WTC11 (cell line): ENCODE measurements at regions not wholly inside any gene's neighbourhood (a gene's known extent, or its start where the extent isn't known, plus 50 kb on each side); places are given as distances from the start of the nearest gene placed in this dataset.

Experiments
- ATAC-seq: fragments of 200-7000 bp; cut with Tn5 transposase; 2 replicates; pipeline ENCODE4 v1.10.0; 2021; ENCODE audit warnings: mild to moderate bottlenecking, moderate library complexity
- CTCF ChIA-PET: fragments of 300-600 bp; sonication (Branson Sonifier 250); formaldehyde crosslinking; loops from one replicate; lab custom pipeline; 2021; ENCODE audit warnings: antibody characterized with exemption; lab: Charles Lee
- POLR2A ChIA-PET: fragments of 350-600 bp; sonication (Branson Sonifier 250); formaldehyde crosslinking; loops from one replicate; lab custom pipeline; 2021; ENCODE audit warnings: antibody characterized with exemption; lab: Charles Lee
- DNase-seq: peaks from one replicate; pipeline ENCODE4 v3.0.0; 2021; ENCODE audit warnings: low spot score
- H3K27ac Mint-ChIP-seq: 2 replicates; pipeline ENCODE4 v1.8.0; 2021; ENCODE audit warnings: mixed read lengths
- H3K27me3 Mint-ChIP-seq: 2 replicates; pipeline ENCODE4 v1.8.0; 2021; ENCODE audit warnings: low read depth, mild to moderate bottlenecking, moderate library complexity, mixed read lengths
- H3K36me3 Mint-ChIP-seq: 2 replicates; pipeline ENCODE4 v1.8.0; 2021; ENCODE audit warnings: mixed read lengths
- H3K4me1 Mint-ChIP-seq: 2 replicates; pipeline ENCODE4 v1.8.0; 2022; ENCODE audit warnings: mixed read lengths
- H3K4me3 Mint-ChIP-seq: 2 replicates; pipeline ENCODE4 v1.8.0; 2021; ENCODE audit warnings: mild to moderate bottlenecking, moderate library complexity, mixed read lengths
- H3K9me3 Mint-ChIP-seq: 2 replicates; pipeline ENCODE4 v1.8.0; 2021; ENCODE audit warnings: mixed read lengths
- ATF3 ChIP-seq: sonication (generic); formaldehyde crosslinking; conservative IDR thresholded peaks from 2 replicates; pipeline ENCODE4 v1.8.1; 2022; ENCODE audit warnings: mild to moderate bottlenecking, missing genetic modification reagents
- ERG ChIP-seq: fragments of 250-450 bp; sonication (Bioruptor Pico); IDR thresholded peaks from 2 replicates; pipeline ENCODE4 v1.8.0; 2021; ENCODE audit warnings: mild to moderate bottlenecking
- FOXJ3 ChIP-seq: sonication (generic); formaldehyde crosslinking; IDR thresholded peaks from 2 replicates; pipeline ENCODE4 v1.9.0; 2021; ENCODE audit warnings: missing genetic modification reagents, mild to moderate bottlenecking, borderline replicate concordance
- GABPB1 ChIP-seq: sonication (generic); formaldehyde crosslinking; IDR thresholded peaks from 2 replicates; pipeline ENCODE4 v1.8.1; 2023; ENCODE audit warnings: mild to moderate bottlenecking, missing genetic modification reagents
- GRHL2 ChIP-seq: fragments of 250-450 bp; sonication (Bioruptor Pico); IDR thresholded peaks from 2 replicates; pipeline ENCODE4 v1.8.0; 2022; ENCODE audit warnings: mild to moderate bottlenecking, moderate library complexity; ENCODE audit not compliant: insufficient replicate concordance, severe bottlenecking
- GTF2I ChIP-seq: fragments of 250-450 bp; sonication (Bioruptor Pico); conservative IDR thresholded peaks from 2 replicates; pipeline ENCODE4 v1.4.0; 2021; ENCODE audit warnings: mild to moderate bottlenecking
- HMGA2 ChIP-seq: fragments of 250-450 bp; sonication (Bioruptor Pico); IDR thresholded peaks from 2 replicates; pipeline ENCODE4 v1.4.0; 2021; ENCODE audit warnings: mild to moderate bottlenecking, moderate library complexity
- IRF2 ChIP-seq: sonication (generic); formaldehyde crosslinking; IDR thresholded peaks from 2 replicates; pipeline ENCODE4 v1.8.0; 2022; ENCODE audit warnings: low read depth, missing genetic modification reagents, borderline replicate concordance
- JAZF1 ChIP-seq: fragments of 250-450 bp; sonication (Bioruptor Pico); IDR thresholded peaks from 2 replicates; pipeline ENCODE4 v1.9.0; 2021; ENCODE audit warnings: moderate library complexity, mild to moderate bottlenecking, inconsistent platforms
- JUN ChIP-seq: sonication (generic); formaldehyde crosslinking; IDR thresholded peaks from 2 replicates; pipeline ENCODE4 v1.8.0; 2023; ENCODE audit warnings: mild to moderate bottlenecking, missing genetic modification reagents
- KAT7 ChIP-seq: sonication (generic); formaldehyde crosslinking; IDR thresholded peaks from 2 replicates; pipeline ENCODE4 v1.8.1; 2023; ENCODE audit warnings: missing genetic modification reagents, mild to moderate bottlenecking, borderline replicate concordance
- MYBL2 ChIP-seq: sonication (generic); formaldehyde crosslinking; IDR thresholded peaks from 2 replicates; pipeline ENCODE4 v1.8.1; 2023; ENCODE audit warnings: mild to moderate bottlenecking, moderate library complexity, missing genetic modification reagents
- NR2C2 ChIP-seq: sonication (generic); formaldehyde crosslinking; IDR thresholded peaks from 2 replicates; pipeline ENCODE4 v1.8.0; 2022; ENCODE audit warnings: mild to moderate bottlenecking, missing genetic modification reagents
- NR3C1 ChIP-seq: sonication (generic); formaldehyde crosslinking; conservative IDR thresholded peaks from 2 replicates; pipeline ENCODE4 v1.8.1; 2023; ENCODE audit warnings: low read depth, mild to moderate bottlenecking, missing genetic modification reagents
- PRRX2 ChIP-seq: fragments of 250-450 bp; sonication (Bioruptor Pico); IDR thresholded peaks from 2 replicates; pipeline ENCODE4 v1.8.0; 2021; ENCODE audit warnings: mild to moderate bottlenecking
- SP1 ChIP-seq: sonication (generic); formaldehyde crosslinking; conservative IDR thresholded peaks from 2 replicates; pipeline ENCODE4 v1.8.1; 2022; ENCODE audit warnings: missing genetic modification reagents
- TEAD1 ChIP-seq: sonication (generic); formaldehyde crosslinking; IDR thresholded peaks from 2 replicates; pipeline ENCODE4 v1.8.0; 2022; ENCODE audit warnings: mild to moderate bottlenecking, missing genetic modification reagents
- ZNF121 ChIP-seq: sonication (generic); formaldehyde crosslinking; IDR thresholded peaks from 2 replicates; pipeline ENCODE4 v1.8.0; 2023; ENCODE audit warnings: missing genetic modification reagents
- ZNF232 ChIP-seq: sonication (generic); formaldehyde crosslinking; IDR thresholded peaks from 2 replicates; pipeline ENCODE4 v1.8.0; 2022; ENCODE audit warnings: mild to moderate bottlenecking, missing genetic modification reagents
- ZNF281 ChIP-seq: sonication (generic); formaldehyde crosslinking; IDR thresholded peaks from 2 replicates; pipeline ENCODE4 v1.8.0; 2023; ENCODE audit warnings: mild to moderate bottlenecking, missing genetic modification reagents
- ZSCAN18 ChIP-seq: fragments of 250-450 bp; sonication (Bioruptor Pico); IDR thresholded peaks from 2 replicates; pipeline ENCODE4 v2.1.2; 2022; ENCODE audit warnings: mild to moderate bottlenecking, moderate library complexity

- no peak for TF ChIP-seq IRF2 (CRISPR knock-in tag)
- no peak for TF ChIP-seq HMGA2 (CRISPR knock-in tag)
- no peak for TF ChIP-seq NR3C1 (CRISPR knock-in tag)
- TF ChIP-seq ZNF232 (CRISPR knock-in tag), result no peak
- TF ChIP-seq ZNF281, result no peak
- TF ChIP-seq FOXJ3 (CRISPR knock-in tag), result no peak
- no peak for TF ChIP-seq ERG
- no peak for TF ChIP-seq JUN (CRISPR knock-in tag)
These were observed 113.9 kb downstream of the TUBA3C start (continued) for GRCh38 chr13:19067767-19068166.

- POLR2A ChIA-PET, result no interaction called here
- Mint-ChIP-seq H3K27me3 (peaks cover 26% of the 10 kb centered on the region), H3K27ac (no peak overlapping the region), H3K36me3 (peaks cover 59% of the 10 kb centered on the region)
- CTCF ChIA-PET, result no interaction called here
- TF ChIP-seq PRRX2, result no peak
- TF ChIP-seq GRHL2, result no peak
- TF ChIP-seq TEAD1, result no peak
- TF ChIP-seq ZNF121 (CRISPR knock-in tag), result no peak
- no peak for TF ChIP-seq ZNF281
- TF ChIP-seq NR3C1 (CRISPR knock-in tag), result no peak
- no peak for TF ChIP-seq ATF3 (CRISPR knock-in tag)
- no peak for TF ChIP-seq KAT7 (CRISPR knock-in tag)
- TF ChIP-seq SP1 (CRISPR knock-in tag), result no peak
- no peak for TF ChIP-seq GABPB1 (CRISPR knock-in tag)
- no peak for TF ChIP-seq NR2C2 (CRISPR knock-in tag)
- no peak for TF ChIP-seq HMGA2 (CRISPR knock-in tag)
- TF ChIP-seq ZSCAN18 (CRISPR knock-in tag), result no peak
- TF ChIP-seq GTF2I (CRISPR knock-in tag), result no peak
- no peak for TF ChIP-seq JAZF1 (CRISPR knock-in tag)
- TF ChIP-seq MYBL2, result no peak
- TF ChIP-seq, all 79 proteins: peak for 0
- Mint-ChIP-seq H3K4me1 (no peaks in the 10 kb centered on the region), H3K4me3 (no peak overlapping the region), H3K9me3 (peaks cover 48% of the 10 kb centered on the region)
- DNase-seq (no peak), ATAC-seq (no peak)
These were observed 118.8 kb downstream of the TUBA3C start for GRCh38 chr13:19062801-19063200.
